PC-9 (cell line): ENCODE measurements at regions not wholly inside any gene's neighbourhood (a gene's known extent, or its start where the extent isn't known, plus 50 kb on each side); places are given as distances from the start of the nearest gene placed in this dataset.

ENCODE experiments used
- BruUV-seq: library from RNA; stranded (reverse); fragments of 400-500 nt; replicated peaks from 2 replicates; lab custom pipeline; 2021; lab: Mats Ljungman, UMichigan
- CTCF ChIA-PET: fragments of 300-600 bp; sonication (Branson Sonifier 250); formaldehyde crosslinking; loops from one replicate; lab custom pipeline; 2022; ENCODE audit warnings: antibody characterized with exemption; lab: Charles Lee
- POLR2A ChIA-PET: fragments of 300-600 bp; sonication (Branson Sonifier 250); formaldehyde crosslinking; loops from one replicate; lab custom pipeline; 2022; ENCODE audit warnings: antibody characterized with exemption; ENCODE audit not compliant: unreplicated experiment; lab: Charles Lee
- DNase-seq, 2 experiments: peaks; one replicate each; pipeline versions ENCODE4 v3.0.0 to v3.0.0-alpha.2; 2015 to 2022; ENCODE audit warnings: mixed read lengths in 1 of 2
- H2AFZ ChIP-seq: fragments of 200-600 bp; sonication (generic); 2 replicates; pipeline ENCODE4 v1.8.1; 2017; ENCODE audit warnings: antibody characterized with exemption
- H3F3A ChIP-seq: fragments of 200-600 bp; sonication (generic); 2 replicates; pipeline ENCODE4 v1.8.1; 2017; ENCODE audit warnings: antibody characterized with exemption, mild to moderate bottlenecking, low read depth; ENCODE audit not compliant: insufficient read depth
- H3K27ac ChIP-seq: fragments of 200-600 bp; sonication (generic); 2 replicates; pipeline ENCODE4 v1.6.1; 2016; ENCODE audit warnings: mixed run types
- H3K27me3 ChIP-seq: fragments of 200-600 bp; sonication (generic); 2 replicates; pipeline ENCODE4 v1.6.1; 2016; ENCODE audit warnings: low read depth, mixed run types; ENCODE audit not compliant: insufficient read depth
- H3K36me3 ChIP-seq: fragments of 200-600 bp; sonication (generic); 2 replicates; pipeline ENCODE4 v1.6.1; 2016; ENCODE audit warnings: low read depth, mixed run types
- H3K4me1 ChIP-seq: fragments of 200-600 bp; sonication (generic); replicated peaks from 2 replicates; pipeline ENCODE4 v1.6.1; 2016; ENCODE audit warnings: mixed run types; ENCODE audit not compliant: insufficient read depth
- H3K4me2 ChIP-seq: fragments of 200-600 bp; sonication (generic); 2 replicates; pipeline ENCODE4 v1.6.1; 2017; ENCODE audit warnings: mixed run types
- H3K4me3 ChIP-seq: fragments of 200-600 bp; sonication (generic); 2 replicates; pipeline ENCODE4 v1.6.1; 2016; ENCODE audit warnings: mixed run types
- H3K79me2 ChIP-seq: fragments of 200-600 bp; sonication (generic); 2 replicates; pipeline ENCODE4 v1.6.1; 2017; ENCODE audit warnings: low read depth, mixed run types
- H3K9me2 ChIP-seq: fragments of 200-600 bp; sonication (generic); 2 replicates; pipeline ENCODE4 v1.8.1; 2017; ENCODE audit warnings: mild to moderate bottlenecking; ENCODE audit not compliant: insufficient read depth
- H3K9me3 ChIP-seq: fragments of 200-600 bp; sonication (generic); 2 replicates; pipeline ENCODE4 v1.8.1; 2016; ENCODE audit warnings: low read depth; ENCODE audit not compliant: insufficient read depth
- H4K20me1 ChIP-seq: fragments of 200-600 bp; sonication (generic); 2 replicates; pipeline ENCODE4 v1.8.1; 2017; ENCODE audit not compliant: insufficient read depth
- CTCF ChIP-seq: fragments of 200-600 bp; sonication (generic); conservative IDR thresholded peaks from 2 replicates; pipeline ENCODE4 v1.6.1; 2017; ENCODE audit warnings: mixed run types, antibody characterized with exemption, mild to moderate bottlenecking, moderate library complexity
- EZH2 ChIP-seq: fragments of 200-600 bp; sonication (generic); IDR thresholded peaks from 2 replicates; pipeline ENCODE4 v1.8.0; 2017; ENCODE audit warnings: antibody characterized with exemption, low read depth
- intact Hi-C: fragments of 100-400 bp; cut with micrococcal nuclease; formaldehyde crosslinking; loops from one replicate; pipeline ENCODE4 v1.10.0; 2022; ENCODE audit not compliant: unreplicated experiment

DNA sequence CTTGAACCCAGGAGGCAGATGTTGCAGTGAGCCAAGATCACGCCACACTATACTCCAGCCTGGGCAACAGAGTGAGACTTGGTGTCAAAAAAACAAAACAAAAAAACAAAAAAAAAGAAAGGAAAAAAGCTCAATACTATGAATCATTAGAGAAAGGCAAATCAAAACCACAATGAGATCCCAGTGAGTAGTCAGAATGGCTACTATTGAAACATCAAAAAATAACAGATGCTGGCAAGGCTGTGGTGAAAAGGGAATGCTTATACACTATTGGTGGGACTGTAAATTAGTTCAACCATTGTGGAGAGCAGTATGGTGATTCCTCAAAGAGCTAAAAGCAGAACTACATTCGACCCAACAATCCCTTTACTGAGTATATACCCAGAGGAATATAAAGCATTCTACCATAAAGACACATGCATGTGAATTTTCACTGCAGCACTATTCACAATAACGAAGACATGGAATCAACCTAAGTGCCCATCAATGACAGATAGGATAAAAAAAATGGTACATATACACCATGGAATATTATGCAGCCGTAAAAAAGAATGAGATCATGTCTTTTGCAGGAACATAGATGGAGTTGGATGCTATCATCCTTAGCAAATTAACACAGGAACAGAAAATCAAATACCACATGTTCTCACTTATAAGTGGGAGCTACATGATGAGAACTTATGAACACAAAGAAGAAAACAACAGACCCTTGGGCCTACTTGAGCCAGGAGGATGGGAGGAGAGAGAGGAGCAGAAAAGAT, 81.9 kb upstream of the ARRDC3 start:
- H3K9me3 ChIP-seq: no peaks in the 10 kb centered on the region
- H3K4me1 ChIP-seq: 0 out of 2 replicates have a peak, but pooled peaks cover 5% of the 10 kb centered on the region
- no peak for DNase-seq
- H3K36me3 ChIP-seq: no peaks in the 10 kb centered on the region
- no peaks in the 10 kb centered on the region for H3K27me3 ChIP-seq
- no peaks in the 10 kb centered on the region for H4K20me1 ChIP-seq
- no peak for TF ChIP-seq EZH2
- no peak for TF ChIP-seq CTCF
- POLR2A ChIA-PET: no interaction called here
- no peak overlapping the region for H3K4me3 ChIP-seq
- no peaks in the 10 kb centered on the region for H3K9me2 ChIP-seq
- no peaks in the 10 kb centered on the region for H3F3A ChIP-seq
- H3K27ac ChIP-seq: no peak overlapping the region
- no TSS peak for BruUV-seq
- H2AFZ ChIP-seq: no peak overlapping the region
- H3K4me2 ChIP-seq: no peak overlapping the region
- no peaks in the 10 kb centered on the region for H3K79me2 ChIP-seq
- intact Hi-C loops: no loop called here
- CTCF ChIA-PET: no interaction called here

GRCh38 chr5:91457681-91458058, 74.6 kb upstream of the ARRDC3 start:
- H3K79me2 ChIP-seq: no peaks in the 10 kb centered on the region
- CTCF ChIA-PET: no interaction called here
- POLR2A ChIA-PET: no interaction called here
- no peaks in the 10 kb centered on the region for H3F3A ChIP-seq
- no TSS peak for BruUV-seq
- H3K27me3 ChIP-seq: no peaks in the 10 kb centered on the region
- TF ChIP-seq CTCF (no peak), EZH2 (no peak)
- DNase-seq: no peak
- H3K36me3 ChIP-seq: no peaks in the 10 kb centered on the region
- no peak overlapping the region for H3K4me3 ChIP-seq
- H3K27ac ChIP-seq: no peak overlapping the region
- no peaks in the 10 kb centered on the region for H4K20me1 ChIP-seq
- H3K4me1 ChIP-seq: no peaks in the 10 kb centered on the region
- H3K9me2 ChIP-seq: no peaks in the 10 kb centered on the region; the same call in 1 of the 2 replicates
- intact Hi-C loops: no loop called here
- H3K9me3 ChIP-seq: no peaks in the 10 kb centered on the region
- no peak overlapping the region for H3K4me2 ChIP-seq
- no peak overlapping the region for H2AFZ ChIP-seq

DNA sequence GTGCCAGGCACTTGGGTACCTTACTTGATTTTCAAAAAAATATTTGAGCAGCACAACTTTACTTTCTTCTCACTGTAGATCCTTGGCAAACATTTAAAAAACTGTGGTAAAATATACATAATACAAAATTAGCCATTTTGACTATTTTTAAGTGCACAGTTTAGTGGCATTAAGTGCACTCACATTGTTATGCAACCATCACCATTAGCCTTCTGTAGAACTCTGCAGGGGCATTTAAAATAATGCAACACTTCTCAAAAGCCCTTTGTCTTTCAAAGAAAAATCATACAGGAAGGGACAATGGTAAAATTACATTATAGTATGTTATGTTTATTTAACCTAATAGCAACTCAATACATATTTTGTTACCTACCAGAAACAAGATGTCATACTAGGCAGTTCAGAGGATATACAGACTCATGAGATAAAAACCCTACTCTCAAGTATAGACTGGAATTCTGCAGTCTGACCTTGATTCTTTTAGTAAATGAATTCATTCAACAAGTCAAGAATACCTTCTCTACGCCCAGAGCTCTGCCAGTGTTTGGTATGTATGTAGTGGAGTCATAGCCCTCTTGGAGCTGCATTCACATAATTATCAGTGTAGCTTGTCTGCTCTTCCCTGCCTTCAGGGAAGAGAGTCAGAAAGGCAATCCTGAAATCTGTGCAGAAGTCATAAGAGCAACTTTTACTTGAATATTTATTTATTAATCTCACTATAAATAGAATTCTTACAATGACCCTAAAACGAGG, 74.0 kb upstream of the ARRDC3 start:
- Histone ChIP-seq H3K4me3 (no peak overlapping the region), H3K27me3 (no peaks in the 10 kb centered on the region), H3K4me1 (no peaks in the 10 kb centered on the region), H3K79me2 (no peaks in the 10 kb centered on the region), H3K9me3 (no peaks in the 10 kb centered on the region), H3K36me3 (no peaks in the 10 kb centered on the region), H2AFZ (no peak overlapping the region), H3K27ac (no peak overlapping the region), H3K9me2 (no peaks in the 10 kb centered on the region; the same call in 1 of the 2 replicates), H3F3A (no peaks in the 10 kb centered on the region), H4K20me1 (no peaks in the 10 kb centered on the region), H3K4me2 (no peak overlapping the region)
- DNase-seq: no peak
- TF ChIP-seq CTCF (no peak), EZH2 (no peak)
- BruUV-seq: no TSS peak
- intact Hi-C loops: no loop called here
- ChIA-PET POLR2A (no interaction called here), CTCF (no interaction called here)
